Pancreas (tissue), 10 donors: ENCODE measurements at regions not wholly inside any gene's neighbourhood (a gene's known extent, or its start where the extent isn't known, plus 50 kb on each side); places are given as distances from the start of the nearest gene placed in this dataset.

Experiments used
- ATAC-seq, 4 donors: fragments of 200-7000 bp; cut with Tn5 transposase; one replicate each; pipeline versions ENCODE4 v1.8.0 to v1.9.1; 2020; ENCODE audit warnings: mild to moderate bottlenecking in 4 of 4, moderate library complexity in 4 of 4
- DNase-seq, 6 donors: peaks; one replicate each; pipeline ENCODE4 v3.0.0-alpha.2; 2020
- FAIRE-seq: peaks from 2 replicates; lab custom pipeline; 2012; peaks lifted over from hg19 to GRCh38; lab: Jason Lieb, UNC
- H3K27ac ChIP-seq, 4 donors: fragments of 200-600 bp; sonication (generic); 1 replicate in 3 of 4; 2 replicates in 1 of 4; pipeline versions ENCODE4 v1.5.0 to v1.8.0; 2020
- H3K27me3 ChIP-seq, 4 donors: fragments of 200-600 bp; one replicate each; pipeline ENCODE4 v1.8.0; 2021
- H3K36me3 ChIP-seq, 3 donors: fragments of 200-600 bp; sonication (generic) in 1 of 3; one replicate each; pipeline versions ENCODE4 v1.5.0 to v1.8.0; 2020 to 2021
- H3K4me1 ChIP-seq, 3 donors: fragments of 200-600 bp; one replicate each; pipeline ENCODE4 v1.8.0; 2021
- H3K4me3 ChIP-seq, 4 donors: fragments of 200-600 bp; sonication (generic) in 2 of 4; one replicate each; pipeline versions ENCODE4 v1.5.0 to v1.8.0; 2020 to 2021
- H3K9me3 ChIP-seq, 4 donors: fragments of 200-600 bp; one replicate each; pipeline ENCODE4 v1.8.0; 2021
- CTCF ChIP-seq, 4 donors: fragments of 200-600 bp; sonication (generic) in 3 of 4; IDR thresholded peaks; one replicate each; pipeline versions ENCODE4 v1.5.0 to v1.8.0; 2021; ENCODE audit warnings: antibody characterized with exemption in 4 of 4
- WGBS, 2 donors: extraction: QIAGEN DNeasy Blood & Tissue Kit; methylation state at CpG; one replicate each; pipeline ENCODE4 v1.1.7; 2013; 5-methylcytosine and 5-hydroxymethylcytosine counted together
- intact Hi-C, 3 donors: fragments of 100-400 bp; cut with DNase I; formaldehyde crosslinking; loops; one replicate each; pipeline versions ENCODE4 v1.11.1 to v1.14.2; 2022
- donor health status: healthy with polysubstance abuse.
- donor health status: DM: no; HTN: no; CAD: no; lungs with moderate emphysema.
- donor health status: DM: no; HTN: no; CAD: no.
- donor health status: control.
- donor health status: control.
- donor health status: Bipolar disorder and iron deficiency.
- donor health status: DM: yes; HTN: yes; CAD: no.
- donor health status: DM: no; HTN: no; CAD: no.
- donor health status: DM: no; HTN: no; CAD: no.
- donor health status: DM: yes; HTN: yes; CAD: no.

DNA sequence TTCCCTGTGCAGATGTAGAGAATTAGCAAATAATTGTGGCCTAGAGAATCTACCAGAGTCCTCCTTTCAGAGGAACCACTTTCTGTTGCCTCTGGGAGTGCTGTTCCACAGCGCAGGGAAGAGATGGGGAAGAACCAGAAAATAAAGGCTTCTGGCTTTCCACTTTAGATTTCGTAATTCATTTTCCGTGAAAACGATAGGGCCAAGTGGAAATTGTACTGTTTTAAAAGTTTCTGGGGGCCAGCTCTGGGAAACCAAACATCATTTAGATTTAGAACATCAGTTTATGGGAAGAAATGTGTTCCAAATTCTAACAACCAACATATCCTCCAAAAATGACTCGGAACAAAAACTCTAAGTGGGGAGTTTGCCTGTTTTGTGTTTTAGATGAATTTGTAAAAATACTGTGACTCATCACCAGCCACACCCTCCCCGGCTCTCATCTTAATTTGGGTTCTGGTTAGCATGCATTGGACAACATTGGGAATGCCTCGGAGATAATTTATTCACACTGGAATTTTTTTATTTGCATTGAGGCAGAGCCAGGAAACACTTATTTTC is 65.2 kb upstream of the LNX1 start:
- intact Hi-C loops: no loop called here
- H3K27ac ChIP-seq: no peak overlapping the region
- ATAC-seq (no peak), DNase-seq (no peak), FAIRE-seq (no peak)
- H3K9me3 ChIP-seq: no peaks in the 10 kb centered on the region
- WGBS, 2 donors: 87 to 89% methylated on average over 7 of the region's 7 CpGs
- no peaks in the 10 kb centered on the region for H3K36me3 ChIP-seq
- H3K4me1 ChIP-seq: peaks cover 8 to 23% (median 20%) of the 10 kb centered on the region in 3 donors
- no peak for TF ChIP-seq CTCF (IDR thresholded peaks at IDR 0.05)
- no peak overlapping the region for H3K4me3 ChIP-seq
- no peaks in the 10 kb centered on the region for H3K27me3 ChIP-seq

DNA sequence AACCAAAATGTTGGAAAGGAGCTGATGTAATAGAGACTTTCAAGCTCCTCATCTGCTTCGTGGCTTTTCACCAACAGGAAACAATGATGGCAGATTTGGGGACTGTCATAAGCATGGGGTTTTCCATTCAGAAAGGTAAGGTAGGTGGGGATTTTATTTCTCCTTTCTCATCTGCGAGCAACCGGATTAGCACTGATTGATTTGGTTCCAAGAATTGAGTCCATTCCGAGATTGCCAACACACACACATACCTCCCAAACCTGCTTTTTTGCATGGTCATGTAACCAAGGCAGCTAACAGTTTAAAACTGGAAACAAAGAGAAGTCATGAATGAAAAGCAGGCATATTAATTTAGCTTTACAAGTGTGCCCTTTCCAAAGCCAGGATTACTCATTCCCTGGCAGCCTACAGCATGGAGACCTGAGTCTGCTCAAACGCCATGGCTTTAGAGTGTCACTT is 63.0 kb upstream of the LNX1 start:
- Histone ChIP-seq H3K4me1 (peaks cover 8 to 23% (median 20%) of the 10 kb centered on the region in 3 donors), H3K27ac (peak overlapping the region; percentile 70 to 82 (median 76)), H3K36me3 (no peaks in the 10 kb centered on the region), H3K9me3 (no peaks in the 10 kb centered on the region), H3K27me3 (no peaks in the 10 kb centered on the region), H3K4me3 (no peak overlapping the region)
- TF ChIP-seq CTCF (IDR thresholded peaks at IDR 0.05): no peak
- ATAC-seq (peak; percentile 69 to 74 (median 70)), FAIRE-seq (no peak), DNase-seq (peak in 3 of 6 donors; percentile 22 to 36 (median 26))
- intact Hi-C loops: no loop called here
- WGBS, 2 donors: 20 to 24% methylated on average over 5 of the region's 5 CpGs

DNA sequence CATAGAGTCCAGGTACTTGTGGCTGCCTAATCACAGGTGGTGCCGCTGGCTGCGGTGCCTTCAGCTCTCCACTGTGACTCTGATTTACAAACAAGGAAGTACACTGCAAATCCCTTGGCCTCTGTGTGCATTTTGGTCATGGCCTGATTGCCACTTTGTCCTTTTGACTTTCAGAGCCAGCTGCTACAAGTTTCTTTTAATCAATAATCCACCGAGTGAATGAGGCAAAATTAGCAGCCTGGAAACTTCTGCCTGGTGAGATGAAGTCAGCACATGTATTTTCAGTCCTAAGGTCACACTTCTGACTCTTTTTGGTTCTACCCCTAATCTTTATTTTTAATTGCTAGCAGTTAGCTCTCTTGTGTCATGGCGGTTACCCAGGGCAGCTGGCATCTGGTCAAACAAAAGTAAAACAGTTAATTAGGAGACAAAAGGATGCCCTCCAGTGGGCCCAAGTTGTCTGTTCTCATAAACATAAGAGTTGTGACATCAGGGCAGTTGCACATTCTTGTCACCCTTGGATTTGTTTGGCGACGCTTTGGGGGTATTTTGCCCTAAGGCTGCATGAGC is 62.3 kb upstream of the LNX1 start:
- peak; percentile 87 to 92 (median 90) for ATAC-seq
- intact Hi-C loops: no loop called here
- peak overlapping the region; percentile 70 to 82 (median 76) for H3K27ac ChIP-seq

GRCh38 chr4:53651156-53651735 is 60.0 kb upstream of the LNX1 start:
- WGBS, 2 donors: 52 to 59% methylated on average over 7 of the region's 7 CpGs
- DNase-seq (peak in 2 of 6 donors; percentile 34 to 43), FAIRE-seq (no peak), ATAC-seq (peak in 1 of 4 donors; percentile 32)
- no peak overlapping the region for H3K4me3 ChIP-seq
- no peaks in the 10 kb centered on the region for H3K9me3 ChIP-seq
- peaks cover 20 to 31% (median 28%) of the 10 kb centered on the region in 3 donors for H3K4me1 ChIP-seq
- no peaks in the 10 kb centered on the region for H3K27me3 ChIP-seq
- no peaks in the 10 kb centered on the region for H3K36me3 ChIP-seq
- intact Hi-C loops: no loop called here
- TF ChIP-seq CTCF (IDR thresholded peaks at IDR 0.05): no peak
- H3K27ac ChIP-seq: peak overlapping the region in 2 of 4 donors; percentile 28 to 82

More for the DNA sequence above, 62.3 kb upstream of the LNX1 start:
- Histone ChIP-seq H3K36me3 (no peaks in the 10 kb centered on the region), H3K4me1 (peaks cover 8 to 23% (median 20%) of the 10 kb centered on the region in 3 donors), H3K4me3 (no peak overlapping the region), H3K9me3 (no peaks in the 10 kb centered on the region), H3K27me3 (no peaks in the 10 kb centered on the region)
- 39 to 43% methylated on average over 6 of the region's 6 CpGs for WGBS, 2 donors
- no peak for TF ChIP-seq CTCF (IDR thresholded peaks at IDR 0.05)
- peak in 5 of 6 donors; percentile 60 to 74 (median 64) for DNase-seq
- no peak for FAIRE-seq
